SK-N-SH (cell line): ENCODE measurements at regions not wholly inside any gene's neighbourhood (a gene's known extent, or its start where the extent isn't known, plus 50 kb on each side); places are given as distances from the start of the nearest gene placed in this dataset.

Experiments used
- CTCF ChIA-PET: fragments of 300-600, 350-600 bp; formaldehyde crosslinking; extraction: SDS; loops from one replicate; lab custom pipeline; 2021; lab: Yijun Ruan, JAX
- POLR2A ChIA-PET: fragments of 350-600 bp; sonication (Branson Sonifier 250); formaldehyde crosslinking; extraction: SDS; loops from one replicate; lab custom pipeline; 2020; ENCODE audit warnings: antibody characterized with exemption, inconsistent platforms; lab: Yijun Ruan, JAX
- DNase-seq: peaks from one replicate; pipeline ENCODE4 v3.0.0; 2012
- H2AFZ ChIP-seq: fragments of 200-600 bp; sonication (generic); 2 replicates; pipeline ENCODE4 v1.8.1; 2016; ENCODE audit warnings: antibody characterized with exemption, mild to moderate bottlenecking, low read depth
- H3F3A ChIP-seq: fragments of 200-600 bp; sonication (generic); replicated peaks from 2 replicates; pipeline ENCODE3; 2016; ENCODE audit warnings: antibody characterized with exemption, mild to moderate bottlenecking; ENCODE audit not compliant: insufficient read depth
- H3K27ac ChIP-seq, 2 experiments: fragments of 200-500 bp in 1 of 2; fragments of 200-600 bp in 1 of 2; sonication (Bioruptor generic) in 1 of 2; sonication (generic), shearing (Covaris generic) in 1 of 2; 2 replicates each; pipeline versions ENCODE4 v1.5.1 to v1.6.1; 2014 to 2016; ENCODE audit warnings: low read depth in 2 of 2, inconsistent platforms in 1 of 2, low read length in 1 of 2, mild to moderate bottlenecking in 1 of 2, mixed read lengths in 1 of 2
- H3K27me3 ChIP-seq: fragments of 200-600 bp; sonication (generic), shearing (Covaris generic); 2 replicates; pipeline ENCODE4 v1.6.1; 2016; ENCODE audit warnings: mixed run types; ENCODE audit not compliant: insufficient read depth
- H3K36me3 ChIP-seq, 2 experiments: fragments of 200-500 bp in 1 of 2; fragments of 200-600 bp in 1 of 2; sonication (Bioruptor generic) in 1 of 2; sonication (generic) in 1 of 2; replicated peaks in 1 of 2; 2 replicates each; pipeline versions ENCODE3 to v1.5.1; 2014 to 2016; ENCODE audit warnings: low read length in 1 of 2, mild to moderate bottlenecking in 1 of 2; ENCODE audit not compliant: insufficient read depth in 2 of 2, control insufficient read depth in 1 of 2
- H3K4me1 ChIP-seq, 2 experiments: fragments of 200-500 bp in 1 of 2; fragments of 200-600 bp in 1 of 2; sonication (Bioruptor generic) in 1 of 2; sonication (generic), shearing (Covaris generic) in 1 of 2; 2 replicates each; pipeline versions ENCODE4 v1.5.1 to v1.6.1; 2014 to 2016; ENCODE audit warnings: low read depth in 1 of 2, low read length in 1 of 2, mixed run types in 1 of 2; ENCODE audit not compliant: insufficient read depth in 2 of 2, control insufficient read depth in 1 of 2
- H3K4me2 ChIP-seq: fragments of 200-600 bp; sonication (generic), shearing (Covaris generic); 2 replicates; pipeline ENCODE4 v1.6.1; 2017; ENCODE audit warnings: mixed run types
- H3K4me3 ChIP-seq, 2 experiments: fragments of 200-500 bp in 1 of 2; fragments of 200-600 bp in 1 of 2; sonication (Bioruptor generic) in 1 of 2; sonication (generic), shearing (Covaris generic) in 1 of 2; 2 replicates each; pipeline versions ENCODE4 v1.5.1 to v1.8.1; 2014 to 2016; ENCODE audit warnings: low read depth in 2 of 2, inconsistent platforms in 1 of 2, low read length in 1 of 2, mild to moderate bottlenecking in 1 of 2, mixed read lengths in 1 of 2, moderate library complexity in 1 of 2
- H3K79me2 ChIP-seq: fragments of 200-600 bp; sonication (generic); 2 replicates; pipeline ENCODE4 v1.8.1; 2017; ENCODE audit warnings: mild to moderate bottlenecking; ENCODE audit not compliant: insufficient read depth
- H3K9ac ChIP-seq: fragments of 200-600 bp; sonication (generic); 2 replicates; pipeline ENCODE4 v1.6.1; 2017; ENCODE audit warnings: mixed run types
- H3K9me2 ChIP-seq: fragments of 200-600 bp; sonication (generic); 2 replicates; pipeline ENCODE4 v1.6.1; 2017; ENCODE audit warnings: mixed run types
- H3K9me3 ChIP-seq: fragments of 200-600 bp; sonication (generic); 2 replicates; pipeline ENCODE4 v1.6.1; 2017; ENCODE audit warnings: mixed run types, mild to moderate bottlenecking, moderate library complexity
- H4K20me1 ChIP-seq: fragments of 200-600 bp; sonication (generic); 2 replicates; pipeline ENCODE4 v1.6.1; 2017; ENCODE audit warnings: mild to moderate bottlenecking, mixed run types; ENCODE audit not compliant: insufficient read depth
- CHD2 ChIP-seq: fragments of 150-350 bp; IDR thresholded peaks from 2 replicates; pipeline ENCODE4 v1.6.1; 2018; ENCODE audit warnings: low read length; ENCODE audit not compliant: partially characterized antibody
- ELF1 ChIP-seq: IDR thresholded peaks from 2 replicates; pipeline ENCODE4 v1.4.0; 2012
- EP300 ChIP-seq, 2 experiments: IDR thresholded peaks; 2 replicates each; pipeline versions ENCODE4 v1.4.0 to v1.6.1; 2012; ENCODE audit warnings: borderline replicate concordance in 1 of 2, low read depth in 1 of 2, low read length in 1 of 2
- EZH2phosphoT487 ChIP-seq: fragments of 200-600 bp; sonication (generic); IDR thresholded peaks from 2 replicates; pipeline ENCODE4 v1.6.1; 2017; ENCODE audit warnings: low read depth, mixed run types, mild to moderate bottlenecking, antibody characterized with exemption, moderate library complexity, borderline replicate concordance
- FOXJ3 ChIP-seq: sonication (generic); formaldehyde crosslinking; IDR thresholded peaks from 2 replicates; pipeline ENCODE4 v1.5.1; 2020; ENCODE audit warnings: mild to moderate bottlenecking, missing genetic modification reagents
- GATA2 ChIP-seq: sonication (generic); formaldehyde crosslinking; IDR thresholded peaks from 2 replicates; pipeline ENCODE4 v1.5.0; 2020; ENCODE audit warnings: mild to moderate bottlenecking, missing genetic modification reagents
- JUND ChIP-seq: IDR thresholded peaks from 2 replicates; pipeline ENCODE4 v1.4.0; 2012
- MEF2A ChIP-seq: IDR thresholded peaks from 2 replicates; pipeline ENCODE4 v1.4.0; 2012; ENCODE audit warnings: low read depth, borderline replicate concordance
- MXI1 ChIP-seq: IDR thresholded peaks from 2 replicates; pipeline ENCODE4 v1.6.1; 2012; ENCODE audit warnings: mild to moderate bottlenecking, low read depth, low read length, improper control_type of control experiment
- NRF1 ChIP-seq: IDR thresholded peaks from 2 replicates; pipeline ENCODE4 v1.6.1; 2012; ENCODE audit warnings: low read depth, mild to moderate bottlenecking, low read length
- POLR2AphosphoS5 ChIP-seq: IDR thresholded peaks from 2 replicates; pipeline ENCODE4 v1.6.1; 2012; ENCODE audit warnings: low read depth, low read length
- RAD21 ChIP-seq: IDR thresholded peaks from 2 replicates; pipeline ENCODE4 v1.6.1; 2012; ENCODE audit warnings: mild to moderate bottlenecking, low read length
- RCOR1 ChIP-seq: fragments of 150-350 bp; IDR thresholded peaks from 2 replicates; pipeline ENCODE4 v1.6.1; 2017; ENCODE audit warnings: antibody characterized with exemption, low read length
- RFX5 ChIP-seq: IDR thresholded peaks from 2 replicates; pipeline ENCODE4 v1.6.1; 2012; ENCODE audit warnings: mild to moderate bottlenecking, improper control_type of control experiment, low read length
- RXRA ChIP-seq: IDR thresholded peaks from 2 replicates; pipeline ENCODE4 v1.4.0; 2012; ENCODE audit warnings: low read depth, mild to moderate bottlenecking, borderline replicate concordance
- TAF1 ChIP-seq: IDR thresholded peaks from 2 replicates; pipeline ENCODE4 v1.6.1; 2012; ENCODE audit warnings: low read depth, mild to moderate bottlenecking, low read length, moderate library complexity, borderline replicate concordance
- TCF12 ChIP-seq: IDR thresholded peaks from 2 replicates; pipeline ENCODE4 v1.4.0; 2012
- WGBS: methylation state at CpG from one replicate; pipeline ENCODE4 v1.1.6; 2017; ENCODE audit warnings: low lambda C conversion rate; 5-methylcytosine and 5-hydroxymethylcytosine counted together
- TF ChIP-seq, protein P1 (sequence below): IDR thresholded peaks from 2 replicates; pipeline ENCODE4 v1.4.0; 2012; ENCODE audit warnings: low read depth, borderline replicate concordance
- TF ChIP-seq, protein P2 (sequence below): fragments of 150-350 bp; IDR thresholded peaks from 2 replicates; pipeline ENCODE4 v1.6.1; 2016; ENCODE audit warnings: mild to moderate bottlenecking, low read depth, low read length
- TF ChIP-seq, protein P3 (sequence below): IDR thresholded peaks from 2 replicates; pipeline ENCODE4 v1.6.1; 2012; ENCODE audit warnings: mild to moderate bottlenecking, low read depth, low read length, moderate library complexity
- TF ChIP-seq, protein P4 (sequence below): IDR thresholded peaks from 2 replicates; pipeline ENCODE4; 2012
- TF ChIP-seq, protein P5 (sequence below): fragments of 150-350 bp; IDR thresholded peaks from 2 replicates; pipeline ENCODE4 v1.6.1; 2017; ENCODE audit warnings: antibody characterized with exemption, low read length, low read depth, borderline replicate concordance

DNA sequence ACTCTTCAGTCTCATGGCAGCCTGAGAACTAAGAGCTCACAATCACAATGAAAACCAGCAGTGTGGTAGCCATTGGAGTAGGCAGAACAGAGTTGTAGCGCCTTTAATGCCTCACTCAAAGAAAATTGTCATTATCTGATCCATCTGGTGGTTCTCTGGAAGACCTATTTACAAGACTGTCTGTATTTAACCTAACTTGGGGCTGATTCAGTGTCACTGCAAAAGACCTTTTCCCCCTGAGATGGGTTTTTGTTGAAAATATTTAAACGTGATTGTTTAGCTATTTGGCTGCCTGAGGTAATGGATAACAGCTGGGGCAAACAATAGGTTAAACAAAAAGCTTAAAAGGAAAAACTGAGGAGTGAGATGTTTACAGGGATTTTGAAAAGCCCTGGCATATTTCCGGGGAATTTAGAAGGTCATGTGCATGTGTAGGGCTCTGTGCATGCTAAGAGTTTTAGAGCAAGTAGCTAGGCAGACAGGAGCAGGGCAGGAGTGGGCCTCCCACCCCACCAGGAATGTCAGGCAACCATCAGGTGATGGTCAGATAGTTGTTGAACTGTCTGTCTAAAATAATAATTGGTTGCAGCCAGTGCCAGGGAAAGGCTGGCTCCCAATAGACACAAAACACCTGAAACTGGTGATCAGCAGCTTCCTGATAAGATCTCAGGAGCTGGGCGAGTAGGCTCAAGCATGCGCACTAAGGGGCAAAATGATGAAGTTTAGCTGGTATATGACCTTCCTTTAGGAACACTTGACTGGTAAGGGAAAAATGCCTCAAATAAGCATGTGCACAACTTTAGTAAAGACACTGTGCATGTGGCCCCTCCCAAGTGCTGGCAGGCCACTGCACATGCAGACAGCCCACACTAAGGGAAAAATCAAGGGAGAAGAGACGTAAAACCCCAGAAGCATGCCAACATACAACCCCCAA, 70.8 kb upstream of the AKIRIN2 start:
- CTCF ChIA-PET, result interaction anchor here (1.2 to 1.5 kb wide), 2 partner anchors 10 to 59 kb away, joined by 3 to 4 read pairs; no protein-coding TSS in a partner anchor
- no peaks in the 10 kb centered on the region for H3F3A ChIP-seq
- H3K4me3 ChIP-seq, result 0 out of 4 replicates have a peak overlapping the region, but pooled peaks of 1 of the 2 experiments have one; percentile 7
- H4K20me1 ChIP-seq, result no peaks in the 10 kb centered on the region
- POLR2A ChIA-PET, result interaction anchor here (0.9 to 1.9 kb wide), 2 partner anchors 71 to 75 kb away, joined by 4 to 12 read pairs; partner anchors contain the start of gene AKIRIN2
- H2AFZ ChIP-seq, result peak overlapping the region; percentile 45; the same call in 1 of the 2 replicates
- no peaks in the 10 kb centered on the region for H3K9me3 ChIP-seq
- peak overlapping the region; percentile 4 to 86; a peak in 3 of 4 replicates for H3K27ac ChIP-seq
- no peaks in the 10 kb centered on the region for H3K9me2 ChIP-seq
- no peak overlapping the region for H3K9ac ChIP-seq
- 47% methylated on average over 6 of the region's 6 CpGs for WGBS
- no peak for TF ChIP-seq RFX5
- TF ChIP-seq FOXJ3, result no peak
- TF ChIP-seq, protein P1, sequence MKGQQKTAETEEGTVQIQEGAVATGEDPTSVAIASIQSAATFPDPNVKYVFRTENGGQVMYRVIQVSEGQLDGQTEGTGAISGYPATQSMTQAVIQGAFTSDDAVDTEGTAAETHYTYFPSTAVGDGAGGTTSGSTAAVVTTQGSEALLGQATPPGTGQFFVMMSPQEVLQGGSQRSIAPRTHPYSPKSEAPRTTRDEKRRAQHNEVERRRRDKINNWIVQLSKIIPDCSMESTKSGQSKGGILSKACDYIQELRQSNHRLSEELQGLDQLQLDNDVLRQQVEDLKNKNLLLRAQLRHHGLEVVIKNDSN, result no peak
- peak; percentile 73 for TF ChIP-seq GATA2 (CRISPR knock-in tag)
- TF ChIP-seq, protein P2, sequence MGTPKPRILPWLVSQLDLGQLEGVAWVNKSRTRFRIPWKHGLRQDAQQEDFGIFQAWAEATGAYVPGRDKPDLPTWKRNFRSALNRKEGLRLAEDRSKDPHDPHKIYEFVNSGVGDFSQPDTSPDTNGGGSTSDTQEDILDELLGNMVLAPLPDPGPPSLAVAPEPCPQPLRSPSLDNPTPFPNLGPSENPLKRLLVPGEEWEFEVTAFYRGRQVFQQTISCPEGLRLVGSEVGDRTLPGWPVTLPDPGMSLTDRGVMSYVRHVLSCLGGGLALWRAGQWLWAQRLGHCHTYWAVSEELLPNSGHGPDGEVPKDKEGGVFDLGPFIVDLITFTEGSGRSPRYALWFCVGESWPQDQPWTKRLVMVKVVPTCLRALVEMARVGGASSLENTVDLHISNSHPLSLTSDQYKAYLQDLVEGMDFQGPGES, result no peak
- TF ChIP-seq EP300 (IDR thresholded peaks at IDR 0.05; ENCODE audit: borderline replicate concordance in 1 of 2, low read depth in 1 of 2, low read length in 1 of 2), result peak in 1 of 2 experiments; percentile 42; a peak in 1 of 4 replicates
- TF ChIP-seq MXI1, result peak; percentile 18; the same call in 1 of the 2 replicates
- TF ChIP-seq POLR2AphosphoS5, result no peak
- TF ChIP-seq, protein P3, sequence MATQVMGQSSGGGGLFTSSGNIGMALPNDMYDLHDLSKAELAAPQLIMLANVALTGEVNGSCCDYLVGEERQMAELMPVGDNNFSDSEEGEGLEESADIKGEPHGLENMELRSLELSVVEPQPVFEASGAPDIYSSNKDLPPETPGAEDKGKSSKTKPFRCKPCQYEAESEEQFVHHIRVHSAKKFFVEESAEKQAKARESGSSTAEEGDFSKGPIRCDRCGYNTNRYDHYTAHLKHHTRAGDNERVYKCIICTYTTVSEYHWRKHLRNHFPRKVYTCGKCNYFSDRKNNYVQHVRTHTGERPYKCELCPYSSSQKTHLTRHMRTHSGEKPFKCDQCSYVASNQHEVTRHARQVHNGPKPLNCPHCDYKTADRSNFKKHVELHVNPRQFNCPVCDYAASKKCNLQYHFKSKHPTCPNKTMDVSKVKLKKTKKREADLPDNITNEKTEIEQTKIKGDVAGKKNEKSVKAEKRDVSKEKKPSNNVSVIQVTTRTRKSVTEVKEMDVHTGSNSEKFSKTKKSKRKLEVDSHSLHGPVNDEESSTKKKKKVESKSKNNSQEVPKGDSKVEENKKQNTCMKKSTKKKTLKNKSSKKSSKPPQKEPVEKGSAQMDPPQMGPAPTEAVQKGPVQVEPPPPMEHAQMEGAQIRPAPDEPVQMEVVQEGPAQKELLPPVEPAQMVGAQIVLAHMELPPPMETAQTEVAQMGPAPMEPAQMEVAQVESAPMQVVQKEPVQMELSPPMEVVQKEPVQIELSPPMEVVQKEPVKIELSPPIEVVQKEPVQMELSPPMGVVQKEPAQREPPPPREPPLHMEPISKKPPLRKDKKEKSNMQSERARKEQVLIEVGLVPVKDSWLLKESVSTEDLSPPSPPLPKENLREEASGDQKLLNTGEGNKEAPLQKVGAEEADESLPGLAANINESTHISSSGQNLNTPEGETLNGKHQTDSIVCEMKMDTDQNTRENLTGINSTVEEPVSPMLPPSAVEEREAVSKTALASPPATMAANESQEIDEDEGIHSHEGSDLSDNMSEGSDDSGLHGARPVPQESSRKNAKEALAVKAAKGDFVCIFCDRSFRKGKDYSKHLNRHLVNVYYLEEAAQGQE, result no peak
- no peak for TF ChIP-seq RXRA
- peak; percentile 58; the same call in 1 of the 2 replicates for TF ChIP-seq RCOR1
- TF ChIP-seq CHD2, result peak; percentile 34
- TF ChIP-seq, protein P4, sequence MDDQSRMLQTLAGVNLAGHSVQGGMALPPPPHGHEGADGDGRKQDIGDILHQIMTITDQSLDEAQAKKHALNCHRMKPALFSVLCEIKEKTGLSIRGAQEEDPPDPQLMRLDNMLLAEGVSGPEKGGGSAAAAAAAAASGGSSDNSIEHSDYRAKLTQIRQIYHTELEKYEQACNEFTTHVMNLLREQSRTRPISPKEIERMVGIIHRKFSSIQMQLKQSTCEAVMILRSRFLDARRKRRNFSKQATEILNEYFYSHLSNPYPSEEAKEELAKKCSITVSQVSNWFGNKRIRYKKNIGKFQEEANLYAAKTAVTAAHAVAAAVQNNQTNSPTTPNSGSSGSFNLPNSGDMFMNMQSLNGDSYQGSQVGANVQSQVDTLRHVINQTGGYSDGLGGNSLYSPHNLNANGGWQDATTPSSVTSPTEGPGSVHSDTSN, result no peak
- no peak for TF ChIP-seq ELF1
- TF ChIP-seq JUND, result no peak
- no peak for TF ChIP-seq EZH2phosphoT487
- no peak for TF ChIP-seq NRF1
- TF ChIP-seq TAF1, result no peak
- TF ChIP-seq MEF2A, result no peak
- TF ChIP-seq, protein P5, sequence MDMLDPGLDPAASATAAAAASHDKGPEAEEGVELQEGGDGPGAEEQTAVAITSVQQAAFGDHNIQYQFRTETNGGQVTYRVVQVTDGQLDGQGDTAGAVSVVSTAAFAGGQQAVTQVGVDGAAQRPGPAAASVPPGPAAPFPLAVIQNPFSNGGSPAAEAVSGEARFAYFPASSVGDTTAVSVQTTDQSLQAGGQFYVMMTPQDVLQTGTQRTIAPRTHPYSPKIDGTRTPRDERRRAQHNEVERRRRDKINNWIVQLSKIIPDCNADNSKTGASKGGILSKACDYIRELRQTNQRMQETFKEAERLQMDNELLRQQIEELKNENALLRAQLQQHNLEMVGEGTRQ, result no peak
- peak; percentile 31 for TF ChIP-seq TCF12
- TF ChIP-seq RAD21, result no peak; the same call in 1 of the 2 replicates
- H3K27me3 ChIP-seq, result no peaks in the 10 kb centered on the region
- H3K36me3 ChIP-seq, result no peaks in the 10 kb centered on the region
- peaks cover 0 to 9% of the 10 kb centered on the region in 2 experiments; a peak in 2 of 4 replicates for H3K4me1 ChIP-seq
- H3K79me2 ChIP-seq, result no peaks in the 10 kb centered on the region
- DNase-seq, result peak; percentile 55
- H3K4me2 ChIP-seq, result no peak overlapping the region
